ENCODE measurements at regions not wholly inside any gene's neighbourhood (a gene's known extent, or its start where the extent isn't known, plus 50 kb on each side); places are given as distances from the start of the nearest gene placed in this dataset.

GRCh38 chr1:112177314-112177713 is 187.8 kb upstream of the KCND3 start:
- no peak overlapping the region for H3K4me2 ChIP-seq (ENCODE audit: low read depth, low read length)
- in situ Hi-C loops (cut with MboI; ENCODE audit: low sequenced_read_pairs) = no loop called here
- BruUV-seq (replicated peaks) = no TSS peak
- H3K9ac ChIP-seq (ENCODE audit: low read depth, low read length) = no peak overlapping the region
- H2AK5ac ChIP-seq (ENCODE audit: low read depth, low read length) = no peak overlapping the region
- H4K5ac ChIP-seq (ENCODE audit: low read depth, low read length) = no peak overlapping the region
- H3K27me3 ChIP-seq (ENCODE audit: control insufficient read depth, insufficient read depth, low read length) = no peaks in the 10 kb centered on the region
- no peak overlapping the region for H4K8ac ChIP-seq (ENCODE audit: low read depth in 2 of 2, low read length in 2 of 2)
- H3K9me3 ChIP-seq (ENCODE audit: control insufficient read depth, insufficient read depth, low read length) = no peaks in the 10 kb centered on the region
- dilution Hi-C loops (cut with HindIII; ENCODE audit: low sequenced_read_pairs, unreplicated experiment) = no loop called here
- no peaks in the 10 kb centered on the region for H3K9me1 ChIP-seq (ENCODE audit: insufficient read depth, low read length)
- no peaks in the 10 kb centered on the region for H3K4me1 ChIP-seq (ENCODE audit: control insufficient read depth, insufficient read depth, low read length)
- H2AFZ ChIP-seq (replicated peaks; ENCODE audit: low read length, poor library complexity) = no peak overlapping the region
- no peak overlapping the region for H2BK5ac ChIP-seq (ENCODE audit: low read depth, low read length, poor library complexity, severe bottlenecking)
- no peaks in the 10 kb centered on the region for H3K79me1 ChIP-seq (ENCODE audit: low read depth in 1 of 2, low read length in 2 of 2)
- no peak overlapping the region for H2BK120ac ChIP-seq (ENCODE audit: low read depth, low read length)
- TF ChIP-seq BHLHE40 (IDR thresholded peaks at IDR 0.05; ENCODE audit: low read depth, low read length) = no peak
- no peak for TF ChIP-seq FOS (IDR thresholded peaks at IDR 0.05; ENCODE audit: low read depth, low read length)
- no peak for TF ChIP-seq MAFK (IDR thresholded peaks at IDR 0.05; ENCODE audit: low read depth, low read length)
- no peak for TF ChIP-seq SMC3 (IDR thresholded peaks at IDR 0.05; ENCODE audit: low read depth, low read length)
- no peak for TF ChIP-seq CEBPB (IDR thresholded peaks at IDR 0.05; ENCODE audit: low read depth, low read length)
- TF ChIP-seq RAD21 (IDR thresholded peaks at IDR 0.05; ENCODE audit: low read length) = no peak
- TF ChIP-seq CTCF (conservative IDR thresholded peaks at IDR 0.05; ENCODE audit: low read depth, low read length) = no peak
- TF ChIP-seq MAZ (IDR thresholded peaks at IDR 0.05; ENCODE audit: borderline replicate concordance, low read depth, low read length) = no peak
- no peak for TF ChIP-seq MXI1 (IDR thresholded peaks at IDR 0.05; ENCODE audit: borderline replicate concordance, low read depth, low read length)
- TF ChIP-seq NFE2L2 (IDR thresholded peaks at IDR 0.05; ENCODE audit: low read depth, low read length) = no peak
- intact Hi-C loops (cut with micrococcal nuclease) = no loop called here
- H3K18ac ChIP-seq (ENCODE audit: low read depth, low read length) = no peak overlapping the region
- H2BK20ac ChIP-seq (ENCODE audit: low read depth, low read length) = no peak overlapping the region
- POLR2A ChIA-PET (ENCODE audit: unreplicated experiment) = no interaction called here
- no peak overlapping the region for H3K23ac ChIP-seq (ENCODE audit: low read depth, low read length)
- no peak overlapping the region for H3K14ac ChIP-seq (replicated peaks; ENCODE audit: low read depth, low read length)
- no peak overlapping the region for H3K4me3 ChIP-seq (ENCODE audit: insufficient read depth, low read depth, low read length)
- H3K4ac ChIP-seq (ENCODE audit: low read depth, low read length) = no peak overlapping the region
- H4K91ac ChIP-seq (ENCODE audit: insufficient read depth, low read depth, low read length) = no peak overlapping the region
- CTCF ChIA-PET = no interaction called here
- no peak for ATAC-seq (ENCODE audit: low read depth)
- H3K36me3 ChIP-seq (ENCODE audit: control insufficient read depth, insufficient read depth, low read length) = no peaks in the 10 kb centered on the region
- H3K27ac ChIP-seq (ENCODE audit: insufficient read depth, low read length) = no peak overlapping the region
- H4K20me1 ChIP-seq (ENCODE audit: insufficient read depth, low read length) = no peaks in the 10 kb centered on the region
- H2BK15ac ChIP-seq (ENCODE audit: low read depth, low read length) = no peak overlapping the region
- no CpG with 5 or more reads among the region's 6 CpGs for WGBS, 2 experiments (ENCODE audit: extremely low coverage in 2 of 2, insufficient read length in 1 of 2)
- no peak overlapping the region for H3K56ac ChIP-seq (ENCODE audit: extremely low read depth, insufficient read depth, low read length)
- H2AK9ac ChIP-seq (replicated peaks; ENCODE audit: low read depth, low read length, poor library complexity) = no peak overlapping the region
- DNase-seq = no peak
